GM12891 (cell line): ENCODE measurements at regions not wholly inside any gene's neighbourhood (a gene's known extent, or its start where the extent isn't known, plus 50 kb on each side); places are given as distances from the start of the nearest gene placed in this dataset.

Experiments used
- PAX5 ChIP-seq: IDR thresholded peaks from 2 replicates; pipeline ENCODE4 v1.6.1; 2011; ENCODE audit warnings: low read length, moderate library complexity, mild to moderate bottlenecking; ENCODE audit not compliant: insufficient read depth, severe bottlenecking
- POLR2A ChIP-seq: IDR thresholded peaks from 2 replicates; pipeline ENCODE4 v1.6.1; 2011; ENCODE audit warnings: low read depth, low read length, control low read depth
- POLR2AphosphoS5 ChIP-seq: IDR thresholded peaks from 2 replicates; pipeline ENCODE4 v1.6.1; 2011; ENCODE audit warnings: low read depth, low read length, control low read depth
- POU2F2 ChIP-seq: IDR thresholded peaks from 2 replicates; pipeline ENCODE4 v1.6.1; 2011; ENCODE audit warnings: low read depth, mild to moderate bottlenecking, control low read depth, low read length, moderate library complexity
- SPI1 ChIP-seq: IDR thresholded peaks from 2 replicates; pipeline ENCODE4 v1.6.1; 2011; ENCODE audit warnings: low read depth, low read length, control low read depth
- TAF1 ChIP-seq: IDR thresholded peaks from 2 replicates; pipeline ENCODE4 v1.6.1; 2011; ENCODE audit warnings: low read depth, low read length, control low read depth

GRCh38 chr3:110849064-110849463 lies 222.6 kb upstream of the NECTIN3 start:
- TF ChIP-seq POLR2A (no peak), TAF1 (no peak), POU2F2 (no peak), POLR2AphosphoS5 (no peak), PAX5 (no peak), SPI1 (no peak)
